OCI-M2 (cell line): ENCODE measurements at regions not wholly inside any gene's neighbourhood (a gene's known extent, or its start where the extent isn't known, plus 50 kb on each side); places are given as distances from the start of the nearest gene placed in this dataset.

ENCODE experiments used
- DNase-seq: peaks from one replicate; lab custom pipeline; 2025; ENCODE audit not compliant: unreplicated experiment; lab: John Stamatoyannopoulos, UW

GRCh38 chr15:62953021-62953420 lies 89.5 kb upstream of the TPM1 start:
- no peak for DNase-seq

- DNase-seq: no peak
Measured at GRCh38 chr15:62953496-62954045, 89.0 kb upstream of the TPM1 start.

GRCh38 chr15:62957130-62957529 lies 85.4 kb upstream of the TPM1 start:
- no peak for DNase-seq

- no peak for DNase-seq
Measured at GRCh38 chr15:62958528-62959363, 83.8 kb upstream of the TPM1 start.

- no peak for DNase-seq
Measured at GRCh38 chr15:62961134-62961533, 81.4 kb upstream of the TPM1 start.

GRCh38 chr15:62962101-62962995 lies 80.2 kb upstream of the TPM1 start:
- no peak for DNase-seq

GRCh38 chr15:62964251-62964650 lies 78.3 kb upstream of the TPM1 start:
- no peak for DNase-seq

GRCh38 chr15:62966294-62967078 lies 76.1 kb upstream of the TPM1 start:
- DNase-seq: no peak

- DNase-seq: no peak
Measured at GRCh38 chr15:62968699-62969098, 73.8 kb upstream of the TPM1 start.

- no peak for DNase-seq
Measured at GRCh38 chr15:62969442-62970089, 73.0 kb upstream of the TPM1 start.

GRCh38 chr15:62972814-62973213 lies 69.7 kb upstream of the TPM1 start:
- no peak for DNase-seq

- no peak for DNase-seq
Measured at GRCh38 chr15:62975515-62975914, 67.0 kb upstream of the TPM1 start.

GRCh38 chr15:62976301-62976881 lies 66.2 kb upstream of the TPM1 start:
- DNase-seq: no peak

GRCh38 chr15:62977952-62978811 lies 64.4 kb upstream of the TPM1 start:
- DNase-seq: no peak

- DNase-seq: no peak
Measured at GRCh38 chr15:62979252-62979651, 63.3 kb upstream of the TPM1 start.

GRCh38 chr15:62981071-62981470 lies 61.5 kb upstream of the TPM1 start:
- no peak for DNase-seq

- DNase-seq: no peak
Measured at GRCh38 chr15:62983956-62984355, 58.6 kb upstream of the TPM1 start.

GRCh38 chr15:62985768-62986167 lies 56.8 kb upstream of the TPM1 start:
- no peak for DNase-seq

- no peak for DNase-seq
Measured at GRCh38 chr15:62986948-62987347, 55.6 kb upstream of the TPM1 start.
